MM.1S (cell line): ENCODE measurements at regions not wholly inside any gene's neighbourhood (a gene's known extent, or its start where the extent isn't known, plus 50 kb on each side); places are given as distances from the start of the nearest gene placed in this dataset.

Experiments
- EZH2phosphoT487 ChIP-seq: fragments of 300-600 bp; sonication (generic); IDR thresholded peaks from 2 replicates; pipeline ENCODE4 v1.6.1; 2018; ENCODE audit warnings: antibody characterized with exemption, low read length
- TF ChIP-seq, protein P1 (sequence below): fragments of 300-600 bp; sonication (generic); IDR thresholded peaks from 2 replicates; pipeline ENCODE4 v1.5.1; 2016; ENCODE audit warnings: antibody characterized with exemption, low read length, mixed read lengths

DNA sequence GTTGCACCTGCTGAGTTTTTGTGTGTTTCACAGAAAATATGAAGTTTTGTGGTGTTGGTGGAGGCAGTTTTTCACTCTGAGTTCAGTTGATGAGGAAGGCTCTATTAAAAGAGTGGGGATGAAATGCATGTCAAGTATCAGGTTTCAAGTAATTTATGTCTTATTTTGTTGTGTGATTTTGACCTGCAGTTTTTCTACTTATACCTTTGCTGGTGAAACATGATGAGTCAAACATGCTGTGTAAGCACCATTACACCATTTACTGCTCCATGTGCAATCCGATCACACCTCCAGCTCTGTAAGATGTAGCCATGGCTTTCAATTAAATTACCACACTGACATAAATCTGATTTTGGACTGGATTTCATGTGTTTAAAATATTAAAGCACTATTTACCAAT is 174.5 kb upstream of the ZEB2 start:
- TF ChIP-seq EZH2phosphoT487, result no peak
- TF ChIP-seq, protein P1, sequence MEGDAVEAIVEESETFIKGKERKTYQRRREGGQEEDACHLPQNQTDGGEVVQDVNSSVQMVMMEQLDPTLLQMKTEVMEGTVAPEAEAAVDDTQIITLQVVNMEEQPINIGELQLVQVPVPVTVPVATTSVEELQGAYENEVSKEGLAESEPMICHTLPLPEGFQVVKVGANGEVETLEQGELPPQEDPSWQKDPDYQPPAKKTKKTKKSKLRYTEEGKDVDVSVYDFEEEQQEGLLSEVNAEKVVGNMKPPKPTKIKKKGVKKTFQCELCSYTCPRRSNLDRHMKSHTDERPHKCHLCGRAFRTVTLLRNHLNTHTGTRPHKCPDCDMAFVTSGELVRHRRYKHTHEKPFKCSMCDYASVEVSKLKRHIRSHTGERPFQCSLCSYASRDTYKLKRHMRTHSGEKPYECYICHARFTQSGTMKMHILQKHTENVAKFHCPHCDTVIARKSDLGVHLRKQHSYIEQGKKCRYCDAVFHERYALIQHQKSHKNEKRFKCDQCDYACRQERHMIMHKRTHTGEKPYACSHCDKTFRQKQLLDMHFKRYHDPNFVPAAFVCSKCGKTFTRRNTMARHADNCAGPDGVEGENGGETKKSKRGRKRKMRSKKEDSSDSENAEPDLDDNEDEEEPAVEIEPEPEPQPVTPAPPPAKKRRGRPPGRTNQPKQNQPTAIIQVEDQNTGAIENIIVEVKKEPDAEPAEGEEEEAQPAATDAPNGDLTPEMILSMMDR, result no peak
